Erythroblast (primary cell): ENCODE measurements at regions not wholly inside any gene's neighbourhood (a gene's known extent, or its start where the extent isn't known, plus 50 kb on each side); places are given as distances from the start of the nearest gene placed in this dataset.

Source experiments
- GATA1 ChIP-seq: IDR thresholded peaks from 2 replicates; pipeline ENCODE4 v1.6.1; 2011; ENCODE audit warnings: low read depth, mild to moderate bottlenecking, control low read depth, low read length, moderate library complexity
- POLR2A ChIP-seq: IDR thresholded peaks from 2 replicates; pipeline ENCODE4 v1.6.1; 2011; ENCODE audit warnings: mild to moderate bottlenecking, low read length

DNA sequence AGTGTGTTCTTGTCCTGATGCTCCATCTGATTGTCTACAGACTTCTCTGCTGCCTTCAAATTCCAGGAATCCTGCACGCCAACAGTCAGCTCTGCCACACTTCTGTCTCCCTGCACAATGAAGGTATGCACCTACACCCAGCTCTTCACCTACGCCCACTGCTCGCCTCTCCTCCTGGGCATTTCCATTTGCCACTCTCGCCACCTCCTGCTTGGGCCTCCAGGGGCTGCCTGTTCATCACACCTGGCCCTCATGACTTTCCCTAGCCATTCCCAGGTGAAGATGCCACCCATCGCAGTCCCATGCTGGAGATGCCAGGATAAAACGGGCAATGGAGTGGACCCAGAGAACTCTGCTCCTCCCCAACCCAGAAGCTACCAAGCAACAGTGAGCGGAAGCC, 96.5 kb upstream of the ATP1A1 start:
- TF ChIP-seq POLR2A: no peak
- TF ChIP-seq GATA1: no peak
